GM15510 (cell line): ENCODE measurements at regions not wholly inside any gene's neighbourhood (a gene's known extent, or its start where the extent isn't known, plus 50 kb on each side); places are given as distances from the start of the nearest gene placed in this dataset.

Experiments used
- POLR2A ChIP-seq: IDR thresholded peaks from 3 replicates; pipeline ENCODE4 v1.6.1; 2011; ENCODE audit warnings: borderline replicate concordance; ENCODE audit not compliant: insufficient read length; ENCODE audit errors: extremely low read depth

GRCh38 chr2:88919087-88919738 lies 227.7 kb downstream of the RPIA start:
- no peak for TF ChIP-seq POLR2A

GRCh38 chr2:88924533-88924932 lies 233.1 kb downstream of the RPIA start:
- no peak for TF ChIP-seq POLR2A

- TF ChIP-seq POLR2A: no peak
Observed at GRCh38 chr2:88925770-88926462, 234.4 kb downstream of the RPIA start.

GRCh38 chr2:88927128-88927527 lies 235.7 kb downstream of the RPIA start:
- TF ChIP-seq POLR2A: no peak

GRCh38 chr2:88930659-88931058 lies 239.2 kb downstream of the RPIA start:
- no peak for TF ChIP-seq POLR2A

GRCh38 chr2:88932686-88933085 lies 241.2 kb downstream of the RPIA start:
- TF ChIP-seq POLR2A: no peak

GRCh38 chr2:88933091-88933490 lies 241.6 kb downstream of the RPIA start:
- no peak for TF ChIP-seq POLR2A

GRCh38 chr2:88933980-88934379 lies 242.5 kb downstream of the RPIA start:
- no peak for TF ChIP-seq POLR2A

GRCh38 chr2:88942798-88943197 lies 251.3 kb downstream of the RPIA start:
- no peak for TF ChIP-seq POLR2A

GRCh38 chr2:88949336-88949735 lies 257.9 kb downstream of the RPIA start:
- no peak for TF ChIP-seq POLR2A

GRCh38 chr2:88950010-88950409 lies 258.5 kb downstream of the RPIA start:
- no peak for TF ChIP-seq POLR2A

- no peak for TF ChIP-seq POLR2A
Observed at GRCh38 chr2:88955607-88956006, 264.1 kb downstream of the RPIA start.

- no peak for TF ChIP-seq POLR2A
Observed at GRCh38 chr2:88959480-88960204, 268.2 kb downstream of the RPIA start.

- TF ChIP-seq POLR2A: no peak
Observed at GRCh38 chr2:88967844-88968243, 276.4 kb downstream of the RPIA start.

GRCh38 chr2:88999365-88999764 lies 307.9 kb downstream of the RPIA start:
- TF ChIP-seq POLR2A: no peak

GRCh38 chr2:89000235-89000634 lies 308.8 kb downstream of the RPIA start:
- TF ChIP-seq POLR2A: no peak
